HEK293 (cell line): ENCODE measurements at regions not wholly inside any gene's neighbourhood (a gene's known extent, or its start where the extent isn't known, plus 50 kb on each side); places are given as distances from the start of the nearest gene placed in this dataset.

Experiments
- GLIS2 ChIP-seq: fragments of 450-650 bp; formaldehyde crosslinking; IDR thresholded peaks from 2 replicates; pipeline ENCODE4 v1.5.1; 2016; ENCODE audit warnings: missing biosample characterization, missing genetic modification characterization
- SALL2 ChIP-seq: fragments of 450-650 bp; formaldehyde crosslinking; IDR thresholded peaks from 2 replicates; pipeline ENCODE4 v1.5.0; 2017; ENCODE audit warnings: missing biosample characterization, mild to moderate bottlenecking, missing genetic modification characterization, borderline replicate concordance
- ZBTB21 ChIP-seq: fragments of 450-650 bp; formaldehyde crosslinking; IDR thresholded peaks from 2 replicates; pipeline ENCODE4 v1.5.1; 2017; ENCODE audit warnings: missing biosample characterization, missing genetic modification characterization
- ZFP41 ChIP-seq: fragments of 450-650 bp; formaldehyde crosslinking; IDR thresholded peaks from 2 replicates; pipeline ENCODE4 v1.5.1; 2016; ENCODE audit warnings: missing biosample characterization, missing genetic modification characterization, borderline replicate concordance
- ZNF274 ChIP-seq, 2 experiments: fragments of 200-500 bp in 1 of 2; fragments of 450-650 bp in 1 of 2; sonication (Bioruptor generic) in 1 of 2; formaldehyde crosslinking in 1 of 2; IDR thresholded peaks; 2 replicates each; pipeline versions ENCODE4 v1.5.1 to v1.6.1; 2014 to 2016; ENCODE audit warnings: borderline replicate concordance in 1 of 2, inconsistent platforms in 1 of 2, low read length in 1 of 2, missing biosample characterization in 1 of 2, missing genetic modification characterization in 1 of 2
- ZNF292 ChIP-seq: fragments of 450-650 bp; formaldehyde crosslinking; IDR thresholded peaks from 2 replicates; pipeline ENCODE4 v1.5.1; 2016; ENCODE audit warnings: low read depth, missing biosample characterization, missing genetic modification characterization, borderline replicate concordance
- ZNF544 ChIP-seq: fragments of 450-650 bp; formaldehyde crosslinking; IDR thresholded peaks from 2 replicates; pipeline ENCODE4 v1.5.0; 2017; ENCODE audit warnings: missing biosample characterization, missing genetic modification characterization
- ZNF571 ChIP-seq: fragments of 450-650 bp; formaldehyde crosslinking; IDR thresholded peaks from 2 replicates; pipeline ENCODE4 v1.5.0; 2017; ENCODE audit warnings: missing biosample characterization, missing genetic modification characterization
- ZNF747 ChIP-seq: fragments of 450-650 bp; formaldehyde crosslinking; IDR thresholded peaks from 2 replicates; pipeline ENCODE4 v1.5.1; 2016; ENCODE audit warnings: missing biosample characterization, missing genetic modification characterization
- ZNF777 ChIP-seq: fragments of 450-650 bp; formaldehyde crosslinking; IDR thresholded peaks from 2 replicates; pipeline ENCODE4 v1.5.1; 2017; ENCODE audit warnings: missing biosample characterization, missing genetic modification characterization, borderline replicate concordance
- TF ChIP-seq, protein P1 (sequence below): fragments of 450-650 bp; formaldehyde crosslinking; IDR thresholded peaks from 2 replicates; pipeline ENCODE4 v1.5.1; 2016; ENCODE audit warnings: missing biosample characterization, missing genetic modification characterization
- TF ChIP-seq, protein P2 (sequence below): fragments of 450-650 bp; formaldehyde crosslinking; IDR thresholded peaks from 2 replicates; pipeline ENCODE4 v1.5.1; 2016; ENCODE audit warnings: missing biosample characterization, missing genetic modification characterization
- TF ChIP-seq, protein P3 (sequence below): sonication (generic); formaldehyde crosslinking; IDR thresholded peaks from 2 replicates; pipeline ENCODE4 v1.8.1; 2022; ENCODE audit warnings: mild to moderate bottlenecking, moderate library complexity, missing genetic modification reagents
- TF ChIP-seq, protein P4 (sequence below): fragments of 450-650 bp; formaldehyde crosslinking; IDR thresholded peaks from 2 replicates; pipeline ENCODE4 v1.5.1; 2016; ENCODE audit warnings: missing biosample characterization, missing genetic modification characterization

DNA sequence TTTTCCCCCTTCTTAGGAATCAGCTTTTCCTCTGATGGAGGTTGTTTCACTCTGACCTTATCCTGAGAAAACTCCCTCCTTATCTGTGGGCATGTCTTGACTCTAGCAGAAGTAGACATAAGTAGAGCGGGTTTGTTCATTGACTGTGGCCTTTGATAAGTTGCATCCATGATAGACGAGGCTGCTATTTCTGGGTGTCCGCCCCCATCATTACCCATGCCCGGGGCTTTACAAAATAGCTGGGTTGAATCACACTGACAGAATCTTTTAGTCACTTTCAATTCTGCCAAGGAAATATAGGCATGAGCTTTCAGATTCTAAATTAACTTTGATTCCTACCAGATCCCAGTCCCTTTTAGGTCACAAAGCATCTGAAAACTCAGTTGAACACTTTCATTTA, 223.8 kb downstream of the SEC61B start:
- TF ChIP-seq, protein P1, sequence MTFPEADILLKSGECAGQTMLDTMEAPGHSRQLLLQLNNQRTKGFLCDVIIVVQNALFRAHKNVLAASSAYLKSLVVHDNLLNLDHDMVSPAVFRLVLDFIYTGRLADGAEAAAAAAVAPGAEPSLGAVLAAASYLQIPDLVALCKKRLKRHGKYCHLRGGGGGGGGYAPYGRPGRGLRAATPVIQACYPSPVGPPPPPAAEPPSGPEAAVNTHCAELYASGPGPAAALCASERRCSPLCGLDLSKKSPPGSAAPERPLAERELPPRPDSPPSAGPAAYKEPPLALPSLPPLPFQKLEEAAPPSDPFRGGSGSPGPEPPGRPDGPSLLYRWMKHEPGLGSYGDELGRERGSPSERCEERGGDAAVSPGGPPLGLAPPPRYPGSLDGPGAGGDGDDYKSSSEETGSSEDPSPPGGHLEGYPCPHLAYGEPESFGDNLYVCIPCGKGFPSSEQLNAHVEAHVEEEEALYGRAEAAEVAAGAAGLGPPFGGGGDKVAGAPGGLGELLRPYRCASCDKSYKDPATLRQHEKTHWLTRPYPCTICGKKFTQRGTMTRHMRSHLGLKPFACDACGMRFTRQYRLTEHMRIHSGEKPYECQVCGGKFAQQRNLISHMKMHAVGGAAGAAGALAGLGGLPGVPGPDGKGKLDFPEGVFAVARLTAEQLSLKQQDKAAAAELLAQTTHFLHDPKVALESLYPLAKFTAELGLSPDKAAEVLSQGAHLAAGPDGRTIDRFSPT (tag by site-specific recombination), result no peak
- TF ChIP-seq ZNF777 (tag by site-specific recombination) (no peak), ZNF747 (no peak), ZNF571 (tag by site-specific recombination) (no peak), ZNF274 (IDR thresholded peaks at IDR 0.05; ENCODE audit: low read length) (no peak), ZNF274 (tag by site-specific recombination; IDR thresholded peaks at IDR 0.05; ENCODE audit: borderline replicate concordance) (no peak), GLIS2 (tag by site-specific recombination) (no peak), SALL2 (no peak), ZBTB21 (tag by site-specific recombination) (no peak), ZNF292 (no peak), ZFP41 (no peak), ZNF544 (no peak)
- TF ChIP-seq, protein P2, sequence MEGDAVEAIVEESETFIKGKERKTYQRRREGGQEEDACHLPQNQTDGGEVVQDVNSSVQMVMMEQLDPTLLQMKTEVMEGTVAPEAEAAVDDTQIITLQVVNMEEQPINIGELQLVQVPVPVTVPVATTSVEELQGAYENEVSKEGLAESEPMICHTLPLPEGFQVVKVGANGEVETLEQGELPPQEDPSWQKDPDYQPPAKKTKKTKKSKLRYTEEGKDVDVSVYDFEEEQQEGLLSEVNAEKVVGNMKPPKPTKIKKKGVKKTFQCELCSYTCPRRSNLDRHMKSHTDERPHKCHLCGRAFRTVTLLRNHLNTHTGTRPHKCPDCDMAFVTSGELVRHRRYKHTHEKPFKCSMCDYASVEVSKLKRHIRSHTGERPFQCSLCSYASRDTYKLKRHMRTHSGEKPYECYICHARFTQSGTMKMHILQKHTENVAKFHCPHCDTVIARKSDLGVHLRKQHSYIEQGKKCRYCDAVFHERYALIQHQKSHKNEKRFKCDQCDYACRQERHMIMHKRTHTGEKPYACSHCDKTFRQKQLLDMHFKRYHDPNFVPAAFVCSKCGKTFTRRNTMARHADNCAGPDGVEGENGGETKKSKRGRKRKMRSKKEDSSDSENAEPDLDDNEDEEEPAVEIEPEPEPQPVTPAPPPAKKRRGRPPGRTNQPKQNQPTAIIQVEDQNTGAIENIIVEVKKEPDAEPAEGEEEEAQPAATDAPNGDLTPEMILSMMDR (tag by site-specific recombination), result no peak
- TF ChIP-seq, protein P3, sequence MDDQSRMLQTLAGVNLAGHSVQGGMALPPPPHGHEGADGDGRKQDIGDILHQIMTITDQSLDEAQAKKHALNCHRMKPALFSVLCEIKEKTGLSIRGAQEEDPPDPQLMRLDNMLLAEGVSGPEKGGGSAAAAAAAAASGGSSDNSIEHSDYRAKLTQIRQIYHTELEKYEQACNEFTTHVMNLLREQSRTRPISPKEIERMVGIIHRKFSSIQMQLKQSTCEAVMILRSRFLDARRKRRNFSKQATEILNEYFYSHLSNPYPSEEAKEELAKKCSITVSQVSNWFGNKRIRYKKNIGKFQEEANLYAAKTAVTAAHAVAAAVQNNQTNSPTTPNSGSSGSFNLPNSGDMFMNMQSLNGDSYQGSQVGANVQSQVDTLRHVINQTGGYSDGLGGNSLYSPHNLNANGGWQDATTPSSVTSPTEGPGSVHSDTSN (CRISPR knock-in tag), result no peak
- TF ChIP-seq, protein P4, sequence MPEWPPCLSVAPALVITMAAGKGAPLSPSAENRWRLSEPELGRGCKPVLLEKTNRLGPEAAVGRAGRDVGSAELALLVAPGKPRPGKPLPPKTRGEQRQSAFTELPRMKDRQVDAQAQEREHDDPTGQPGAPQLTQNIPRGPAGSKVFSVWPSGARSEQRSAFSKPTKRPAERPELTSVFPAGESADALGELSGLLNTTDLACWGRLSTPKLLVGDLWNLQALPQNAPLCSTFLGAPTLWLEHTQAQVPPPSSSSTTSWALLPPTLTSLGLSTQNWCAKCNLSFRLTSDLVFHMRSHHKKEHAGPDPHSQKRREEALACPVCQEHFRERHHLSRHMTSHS (tag by site-specific recombination), result no peak
